Fibroblast of the aortic adventitia (primary cell): ENCODE measurements at regions not wholly inside any gene's neighbourhood (a gene's known extent, or its start where the extent isn't known, plus 50 kb on each side); places are given as distances from the start of the nearest gene placed in this dataset.
"Not testable (repeated sequence)": the region's sequence is repeated elsewhere in the genome, so short reads cannot be mapped to it uniquely, and the experiment has no call there.

Experiments
- DNase-seq: peaks from one replicate; pipeline ENCODE4 v3.0.0-alpha.2; 2010; ENCODE audit warnings: low read depth
- H3K4me3 ChIP-seq: 2 replicates; pipeline ENCODE4 v1.5.1; 2011; ENCODE audit warnings: low read depth, mild to moderate bottlenecking, control low read depth, low read length, moderate library complexity
- CTCF ChIP-seq: IDR thresholded peaks from 2 replicates; pipeline ENCODE4 v1.5.1; 2011; ENCODE audit warnings: mild to moderate bottlenecking, low read length, control low read depth, inconsistent platforms; ENCODE audit not compliant: insufficient read depth

GRCh38 chr3:124346487-124346886, 354.6 kb upstream of the ROPN1 start:
- H3K4me3 ChIP-seq: no peak overlapping the region
- TF ChIP-seq CTCF: no peak
- DNase-seq: no peak

GRCh38 chr3:124347418-124347817, 355.5 kb upstream of the ROPN1 start:
- no peak for TF ChIP-seq CTCF
- no peak overlapping the region for H3K4me3 ChIP-seq
- DNase-seq: no peak

GRCh38 chr3:124348555-124348954, 356.6 kb upstream of the ROPN1 start:
- H3K4me3 ChIP-seq, DNase-seq: not testable (repeated sequence)

GRCh38 chr3:124351430-124352148, 359.7 kb upstream of the ROPN1 start:
- TF ChIP-seq CTCF: peak; percentile 45
- no peak overlapping the region for H3K4me3 ChIP-seq
- DNase-seq: peak; percentile 64

GRCh38 chr3:124352149-124352539, 360.2 kb upstream of the ROPN1 start:
- no peak overlapping the region for H3K4me3 ChIP-seq
- TF ChIP-seq CTCF: no peak
- DNase-seq: no peak

GRCh38 chr3:124353691-124354090, 361.8 kb upstream of the ROPN1 start:
- TF ChIP-seq CTCF: no peak
- no peak overlapping the region for H3K4me3 ChIP-seq
- no peak for DNase-seq

GRCh38 chr3:124354150-124354549, 362.2 kb upstream of the ROPN1 start:
- no peak for DNase-seq
- no peak overlapping the region for H3K4me3 ChIP-seq
- no peak for TF ChIP-seq CTCF
